Esophagus muscularis mucosa (tissue), 4 donors: ENCODE measurements at regions not wholly inside any gene's neighbourhood (a gene's known extent, or its start where the extent isn't known, plus 50 kb on each side); places are given as distances from the start of the nearest gene placed in this dataset.

Experiments used
- DNase-seq: peaks from one replicate; pipeline ENCODE4 v3.0.0-alpha.2; 2017; ENCODE audit errors: extremely low spot score
- H3K27ac ChIP-seq, 4 donors: fragments of 200-600 bp; sonication (generic); replicated peaks in 1 of 4; 1 replicate in 3 of 4; 2 replicates in 1 of 4; pipeline ENCODE4 v1.5.1; 2016 to 2019; ENCODE audit warnings: mild to moderate bottlenecking in 1 of 4
- H3K27me3 ChIP-seq, 4 donors: fragments of 200-600 bp; sonication (generic); one replicate each; pipeline versions ENCODE4 v1.5.1 to v1.6.0; 2016 to 2019
- H3K36me3 ChIP-seq, 4 donors: fragments of 200-600 bp; sonication (generic); one replicate each; pipeline ENCODE4 v1.5.1; 2016 to 2019
- H3K4me1 ChIP-seq, 4 donors: fragments of 200-600 bp; sonication (generic); one replicate each; pipeline ENCODE4 v1.5.1; 2016 to 2019
- H3K4me3 ChIP-seq, 4 donors: fragments of 200-600 bp; sonication (generic); 1 replicate in 2 of 4; 2 replicates in 2 of 4; pipeline ENCODE4 v1.5.1; 2016 to 2019; ENCODE audit warnings: mild to moderate bottlenecking in 4 of 4, moderate library complexity in 1 of 4
- H3K9me3 ChIP-seq, 4 donors: fragments of 200-600 bp; sonication (generic); 1 replicate in 3 of 4; 2 replicates in 1 of 4; pipeline ENCODE4 v1.5.1; 2016 to 2019
- EP300 ChIP-seq: sonication (generic); formaldehyde crosslinking; IDR thresholded peaks from one replicate; pipeline ENCODE4 v1.6.1; 2017; ENCODE audit warnings: antibody characterized with exemption
- POLR2A ChIP-seq: fragments of 450-650 bp; IDR thresholded peaks from one replicate; pipeline ENCODE4 v1.6.1; 2017; ENCODE audit warnings: antibody characterized with exemption, moderate library complexity, mild to moderate bottlenecking, low read depth
- POLR2AphosphoS5 ChIP-seq, 2 donors: sonication (generic); formaldehyde crosslinking; IDR thresholded peaks; one replicate each; pipeline ENCODE4 v1.6.1; 2017; ENCODE audit warnings: antibody characterized with exemption in 2 of 2
- WGBS: methylation state at CpG from one replicate; pipeline ENCODE4 v1.1.5; 2018; 5-methylcytosine and 5-hydroxymethylcytosine counted together
- intact Hi-C: fragments of 100-400 bp; cut with DNase I; formaldehyde crosslinking; loops from one replicate; pipeline ENCODE4 v1.15.1; 2023
- TF ChIP-seq, protein P1 (sequence below), 3 experiments: fragments of 200-600 bp in 2 of 3; fragments of 450-650 bp in 1 of 3; sonication (generic) in 2 of 3; IDR thresholded peaks; one replicate each; pipeline ENCODE4 v1.5.1; 2017 to 2019; ENCODE audit warnings: antibody characterized with exemption in 3 of 3, mild to moderate bottlenecking in 2 of 3, moderate library complexity in 1 of 3

DNA sequence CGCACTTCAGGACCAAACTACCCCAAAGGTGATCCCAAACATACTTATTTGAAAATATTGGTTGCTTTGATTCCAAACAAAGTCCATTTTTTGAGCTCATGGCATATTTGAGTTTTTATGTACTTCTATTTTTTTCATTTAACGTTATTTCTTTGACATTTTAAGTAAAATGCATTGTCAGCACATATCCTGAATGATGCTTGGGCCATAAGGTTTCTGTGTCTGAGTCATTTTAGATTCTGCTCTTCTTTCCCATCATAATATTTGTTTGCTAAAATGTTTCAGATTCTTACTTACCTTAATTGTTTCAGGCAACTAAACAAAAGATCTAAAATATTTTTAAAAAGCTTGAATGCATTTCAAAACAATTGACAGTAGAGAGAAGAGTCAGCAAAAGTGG, 998.2 kb downstream of the REEP3 start:
- no peaks in the 10 kb centered on the region for H3K27me3 ChIP-seq
- no peaks in the 10 kb centered on the region for H3K9me3 ChIP-seq
- TF ChIP-seq, protein P1, sequence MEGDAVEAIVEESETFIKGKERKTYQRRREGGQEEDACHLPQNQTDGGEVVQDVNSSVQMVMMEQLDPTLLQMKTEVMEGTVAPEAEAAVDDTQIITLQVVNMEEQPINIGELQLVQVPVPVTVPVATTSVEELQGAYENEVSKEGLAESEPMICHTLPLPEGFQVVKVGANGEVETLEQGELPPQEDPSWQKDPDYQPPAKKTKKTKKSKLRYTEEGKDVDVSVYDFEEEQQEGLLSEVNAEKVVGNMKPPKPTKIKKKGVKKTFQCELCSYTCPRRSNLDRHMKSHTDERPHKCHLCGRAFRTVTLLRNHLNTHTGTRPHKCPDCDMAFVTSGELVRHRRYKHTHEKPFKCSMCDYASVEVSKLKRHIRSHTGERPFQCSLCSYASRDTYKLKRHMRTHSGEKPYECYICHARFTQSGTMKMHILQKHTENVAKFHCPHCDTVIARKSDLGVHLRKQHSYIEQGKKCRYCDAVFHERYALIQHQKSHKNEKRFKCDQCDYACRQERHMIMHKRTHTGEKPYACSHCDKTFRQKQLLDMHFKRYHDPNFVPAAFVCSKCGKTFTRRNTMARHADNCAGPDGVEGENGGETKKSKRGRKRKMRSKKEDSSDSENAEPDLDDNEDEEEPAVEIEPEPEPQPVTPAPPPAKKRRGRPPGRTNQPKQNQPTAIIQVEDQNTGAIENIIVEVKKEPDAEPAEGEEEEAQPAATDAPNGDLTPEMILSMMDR (IDR thresholded peaks at IDR 0.05): no peak
- TF ChIP-seq POLR2A (no peak), POLR2AphosphoS5 (IDR thresholded peaks at IDR 0.05) (no peak), EP300 (no peak)
- H3K27ac ChIP-seq: no peak overlapping the region
- intact Hi-C loops: no loop called here
- no peak for DNase-seq
- no peaks in the 10 kb centered on the region for H3K36me3 ChIP-seq
- H3K4me3 ChIP-seq: no peak overlapping the region
- WGBS: 66% methylated on average over 2 of the region's 2 CpGs
- no peaks in the 10 kb centered on the region for H3K4me1 ChIP-seq

DNA sequence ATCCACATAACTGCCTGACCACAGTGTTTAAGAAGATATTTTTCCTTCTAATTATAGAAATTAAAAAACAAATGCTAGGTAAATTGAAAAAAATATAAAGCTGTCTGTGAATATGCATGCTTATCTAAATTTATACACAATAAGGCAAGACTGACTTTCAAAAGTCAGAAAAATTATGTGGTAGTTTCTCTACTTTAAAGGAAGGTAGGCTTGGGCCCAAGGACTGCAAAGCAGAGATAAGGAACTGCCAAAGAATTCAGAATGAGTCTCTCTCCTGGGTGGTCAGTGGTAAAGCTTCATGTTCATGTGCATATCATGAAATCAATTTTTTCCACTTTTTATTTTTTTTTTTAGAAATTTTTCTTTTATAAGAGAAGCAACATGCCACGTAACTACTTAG, 998.6 kb downstream of the REEP3 start:
- Histone ChIP-seq H3K4me1 (no peaks in the 10 kb centered on the region), H3K27ac (no peak overlapping the region), H3K9me3 (no peaks in the 10 kb centered on the region), H3K27me3 (no peaks in the 10 kb centered on the region), H3K36me3 (no peaks in the 10 kb centered on the region), H3K4me3 (no peak overlapping the region)
- WGBS: 90% methylated on average over 1 of the region's 1 CpG
- intact Hi-C loops: no loop called here
- TF ChIP-seq EP300: no peak
- TF ChIP-seq POLR2AphosphoS5 (IDR thresholded peaks at IDR 0.05): no peak
- TF ChIP-seq, protein P1 (IDR thresholded peaks at IDR 0.05): no peak
- no peak for TF ChIP-seq POLR2A
- no peak for DNase-seq

DNA sequence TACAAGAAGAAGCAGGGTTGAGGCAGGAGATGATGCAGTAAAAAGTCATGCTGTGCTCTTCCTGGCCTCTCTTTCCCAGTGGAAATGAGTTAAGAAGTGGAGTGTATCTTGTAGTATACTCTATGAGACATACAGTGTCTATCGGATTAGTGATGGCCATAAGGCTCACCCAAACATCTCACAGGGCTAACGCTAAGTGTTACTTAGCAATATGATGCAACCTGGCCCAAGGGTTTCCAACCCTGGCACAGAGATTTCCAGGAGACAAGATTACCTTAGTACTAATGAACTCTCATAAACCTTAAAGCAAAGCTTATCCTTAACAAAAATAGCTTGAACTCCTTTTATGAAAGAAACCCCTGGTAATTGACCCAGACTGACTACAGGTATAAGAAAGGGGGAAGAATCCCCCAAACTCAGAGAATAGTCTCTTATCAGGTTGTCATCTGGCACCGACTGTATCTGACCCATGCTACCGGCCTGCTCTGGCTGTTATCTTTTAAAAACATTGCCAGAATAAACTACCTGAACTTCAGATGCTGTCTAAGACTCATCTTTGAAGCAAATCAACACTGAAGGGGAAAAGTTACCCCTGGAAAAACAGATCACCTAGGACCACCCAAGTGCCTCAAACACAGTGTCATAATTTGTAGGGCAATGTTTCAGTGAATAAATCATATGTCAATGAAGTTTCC, 1002.0 kb downstream of the REEP3 start:
- TF ChIP-seq EP300 (no peak), POLR2A (no peak), POLR2AphosphoS5 (IDR thresholded peaks at IDR 0.05) (no peak)
- TF ChIP-seq, protein P1 (IDR thresholded peaks at IDR 0.05): no peak
- no peak for DNase-seq
- Histone ChIP-seq H3K4me3 (no peak overlapping the region), H3K9me3 (no peaks in the 10 kb centered on the region), H3K4me1 (no peaks in the 10 kb centered on the region), H3K27ac (no peak overlapping the region), H3K27me3 (no peaks in the 10 kb centered on the region), H3K36me3 (no peaks in the 10 kb centered on the region)
- WGBS: 69% methylated on average over 4 of the region's 4 CpGs
- intact Hi-C loops: no loop called here

DNA sequence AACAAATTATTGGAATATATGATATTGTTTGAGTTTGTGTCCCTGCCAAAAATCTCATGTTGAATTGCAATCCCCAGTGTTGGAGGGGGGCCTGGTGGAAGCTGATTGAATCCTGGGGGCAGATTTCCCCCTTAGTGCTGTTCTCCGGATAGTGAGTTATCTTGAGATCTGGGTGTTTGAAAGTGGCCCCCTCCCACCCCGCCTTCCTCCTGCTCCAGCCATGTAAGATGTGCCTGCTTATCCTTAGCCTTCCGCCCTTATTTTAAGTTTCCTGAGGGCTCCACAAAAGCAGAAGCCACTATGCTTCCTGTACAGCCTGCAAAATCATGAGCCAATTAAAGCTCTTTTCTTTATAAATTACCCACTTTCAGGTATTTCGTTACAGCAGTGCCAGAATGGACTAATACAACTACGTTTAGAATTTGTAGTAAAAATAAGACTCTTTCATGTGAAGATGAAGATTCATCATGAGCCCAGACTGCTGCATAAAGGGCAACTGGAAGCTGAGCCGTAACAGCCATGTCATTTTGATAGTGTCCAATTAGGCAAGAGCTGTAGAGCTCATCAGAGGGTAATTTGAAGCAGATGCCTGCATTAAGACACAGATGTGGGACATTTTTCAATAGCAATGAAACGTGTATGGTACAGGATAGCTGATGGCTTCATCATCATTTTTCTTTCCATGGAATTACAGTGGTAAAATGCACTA, 1007.2 kb downstream of the REEP3 start:
- no peaks in the 10 kb centered on the region for H3K4me1 ChIP-seq
- no peaks in the 10 kb centered on the region for H3K36me3 ChIP-seq
- no peaks in the 10 kb centered on the region for H3K9me3 ChIP-seq
- no peaks in the 10 kb centered on the region for H3K27me3 ChIP-seq
- intact Hi-C loops: no loop called here
- WGBS: 68% methylated on average over 7 of the region's 7 CpGs
- H3K27ac ChIP-seq: no peak overlapping the region
- no peak for TF ChIP-seq POLR2A
- TF ChIP-seq, protein P1 (IDR thresholded peaks at IDR 0.05): no peak
- no peak for TF ChIP-seq POLR2AphosphoS5 (IDR thresholded peaks at IDR 0.05)
- no peak for TF ChIP-seq EP300
- no peak overlapping the region for H3K4me3 ChIP-seq
- DNase-seq: no peak
